Stimulated activated CD4-positive, alpha-beta T cell treated with anti-CD3 and anti-CD28 coated beads, Interleukin-4, amount 100 ng/mL, for 24 hours (primary cell): ENCODE measurements at regions not wholly inside any gene's neighbourhood (a gene's known extent, or its start where the extent isn't known, plus 50 kb on each side); places are given as distances from the start of the nearest gene placed in this dataset.
"Not testable (repeated sequence)": the region's sequence is repeated elsewhere in the genome, so short reads cannot be mapped to it uniquely, and the experiment has no call there.

Source experiments
- DNase-seq: peaks from one replicate; pipeline ENCODE4 v3.0.0-alpha.2; 2020

DNA sequence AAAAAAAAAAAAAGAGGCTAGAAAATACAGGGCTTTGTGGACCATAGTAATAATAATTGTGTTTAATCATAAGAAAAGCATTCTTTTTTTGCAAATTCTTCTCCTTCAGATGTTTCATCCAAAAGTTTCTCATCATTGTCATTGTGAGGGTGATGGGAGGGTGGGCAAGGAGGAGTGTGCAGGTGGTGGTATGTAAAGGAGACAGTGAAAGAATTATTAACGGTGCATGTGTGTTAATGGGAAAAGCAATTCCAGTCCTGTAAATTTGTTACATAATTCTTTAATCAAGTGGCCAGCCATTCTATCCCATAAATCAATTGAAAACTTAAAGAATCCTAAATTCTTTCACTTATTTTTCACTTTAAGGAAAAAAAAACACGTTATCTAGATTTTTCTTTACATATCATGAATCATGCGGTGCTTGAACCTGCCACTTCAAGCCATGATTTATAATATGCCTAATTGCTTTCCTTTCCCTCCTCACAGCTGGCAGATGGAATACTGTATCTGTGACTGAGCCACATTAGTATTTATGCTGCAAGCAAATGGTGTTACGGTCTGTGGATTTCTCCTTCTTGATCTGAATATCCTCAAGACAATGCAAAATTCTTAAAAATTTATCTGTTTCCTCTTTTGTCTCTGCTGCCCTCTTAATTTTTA lies 318.5 kb downstream of the JRKL start:
- no peak for DNase-seq

GRCh38 chr11:96713301-96713700 lies 323.5 kb downstream of the JRKL start:
- no peak for DNase-seq

DNA sequence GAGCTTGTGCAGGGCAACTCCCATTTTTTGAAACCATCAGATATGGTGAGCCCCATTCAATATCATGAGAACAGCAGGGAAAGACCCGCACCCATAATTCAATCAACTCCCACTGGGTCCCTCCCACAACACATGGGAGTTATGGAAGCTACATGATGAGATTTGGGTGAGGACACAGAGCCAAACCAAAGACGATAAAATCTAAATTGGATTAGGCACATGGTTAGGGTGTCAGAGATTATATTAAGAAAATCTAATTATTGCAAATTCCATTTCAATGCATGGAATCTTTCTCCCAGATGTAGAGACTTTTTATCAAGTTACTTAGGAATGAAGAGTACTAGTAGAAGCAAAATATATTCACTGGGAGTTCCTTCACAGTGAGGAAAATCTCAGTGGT lies 324.9 kb downstream of the JRKL start:
- no peak for DNase-seq

- no peak for DNase-seq
Observed at GRCh38 chr11:96715208-96715607, 325.4 kb downstream of the JRKL start.

- DNase-seq, result no peak
Observed at GRCh38 chr11:96736601-96737000, 346.8 kb downstream of the JRKL start.

GRCh38 chr11:96738311-96738710 lies 348.5 kb downstream of the JRKL start:
- DNase-seq, result no peak

DNA sequence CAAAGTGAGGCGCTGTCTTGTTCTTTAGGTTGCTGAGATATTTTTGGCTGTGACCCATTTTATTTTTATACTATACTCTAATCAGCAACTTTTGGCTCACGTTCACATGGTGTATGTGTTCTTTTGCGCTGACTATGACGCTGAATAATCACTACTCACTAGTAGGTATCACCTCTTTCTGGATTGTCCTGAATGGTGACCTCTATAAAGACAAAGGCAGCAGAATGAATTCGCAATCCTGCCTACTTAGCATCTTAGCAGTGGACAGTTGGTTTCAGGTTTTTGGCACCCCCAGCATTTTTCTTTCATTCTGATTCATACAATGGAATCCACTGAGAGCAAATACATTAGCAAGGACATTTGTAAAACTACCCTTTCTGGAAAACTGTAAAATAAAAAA lies 351.3 kb downstream of the JRKL start:
- DNase-seq, result no peak

- no peak for DNase-seq
Observed at GRCh38 chr11:96744697-96745096, 354.9 kb downstream of the JRKL start.

DNA sequence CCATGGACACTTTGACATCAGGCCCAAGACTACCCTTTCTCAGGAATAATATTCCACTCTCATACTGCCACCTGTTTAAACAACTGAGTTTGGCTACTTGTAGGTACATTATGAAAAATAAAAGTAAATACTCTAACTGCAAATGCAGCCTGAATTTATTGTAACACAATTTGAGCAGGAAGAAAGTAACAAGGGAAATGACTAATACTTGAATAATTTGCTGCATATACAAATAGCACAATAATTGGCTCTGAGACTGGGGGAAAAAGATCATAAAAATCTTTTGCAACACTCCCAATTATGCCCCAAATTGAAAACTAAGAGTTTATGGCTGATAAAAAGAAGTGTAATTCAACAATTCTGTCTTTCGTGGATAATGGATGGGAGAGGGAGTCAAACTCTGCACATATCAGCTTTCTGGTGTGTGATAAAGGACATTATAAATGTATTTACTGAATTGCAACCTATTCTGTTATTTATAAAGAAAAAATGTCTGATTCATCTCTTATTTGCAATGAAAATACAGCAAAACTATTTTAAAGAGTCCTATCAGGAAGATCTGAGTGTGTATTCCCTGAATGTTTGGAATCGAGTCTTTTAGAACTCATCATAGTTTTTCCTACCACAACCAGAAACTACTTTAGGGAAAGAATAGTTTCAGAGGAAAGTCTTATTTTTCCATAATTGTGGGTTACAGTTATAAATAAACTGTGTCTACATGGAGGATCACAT lies 359.0 kb downstream of the JRKL start:
- no peak for DNase-seq

- DNase-seq, result not testable (repeated sequence)
Observed at GRCh38 chr11:96751807-96752206, 362.0 kb downstream of the JRKL start.

DNA sequence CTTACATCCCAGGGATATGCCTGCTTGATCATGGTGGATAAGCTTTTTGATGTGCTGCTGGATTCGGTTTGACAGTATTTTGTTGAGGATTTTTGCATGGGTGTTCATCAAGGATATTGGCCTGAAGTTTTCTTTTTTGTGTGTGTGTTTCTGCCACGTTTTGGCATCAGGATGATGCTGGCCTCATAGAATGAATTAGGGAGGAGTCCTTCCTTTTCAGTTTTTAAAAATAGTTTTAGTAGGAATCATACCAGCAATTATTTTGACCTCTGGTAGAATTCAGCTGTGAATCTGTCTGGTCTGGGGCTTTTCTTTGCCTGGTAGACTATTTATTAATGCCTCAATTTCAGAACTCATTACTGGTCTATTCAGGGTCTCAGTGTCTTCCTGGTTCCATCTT lies 362.4 kb downstream of the JRKL start:
- DNase-seq, result no peak

DNA sequence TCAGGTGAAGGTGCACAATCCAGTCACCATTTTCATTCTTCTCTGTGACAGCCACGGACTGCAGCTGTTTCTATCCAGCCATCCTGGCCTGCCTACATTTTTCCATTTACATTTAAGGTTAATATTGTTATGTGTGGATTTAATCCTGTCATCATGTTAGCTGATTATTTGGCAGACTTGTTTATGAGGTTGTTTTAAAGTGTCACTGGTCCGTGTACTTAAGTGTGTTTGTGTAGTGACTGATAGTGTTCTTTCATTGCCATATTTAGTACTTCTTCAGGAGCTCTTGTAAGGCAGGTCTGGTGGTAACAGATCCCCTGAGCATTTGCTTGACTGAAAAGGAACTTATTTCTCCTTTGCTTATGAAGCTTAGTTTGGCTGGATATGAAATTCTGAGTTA lies 364.2 kb downstream of the JRKL start:
- DNase-seq, result no peak

GRCh38 chr11:96755209-96755608 lies 365.4 kb downstream of the JRKL start:
- no peak for DNase-seq

GRCh38 chr11:96755752-96756151 lies 365.9 kb downstream of the JRKL start:
- DNase-seq, result no peak

GRCh38 chr11:96758957-96759356 lies 369.1 kb downstream of the JRKL start:
- no peak for DNase-seq

GRCh38 chr11:96760306-96760705 lies 370.5 kb downstream of the JRKL start:
- no peak for DNase-seq

- no peak for DNase-seq
Observed at GRCh38 chr11:96760815-96761214, 371.0 kb downstream of the JRKL start.

DNA sequence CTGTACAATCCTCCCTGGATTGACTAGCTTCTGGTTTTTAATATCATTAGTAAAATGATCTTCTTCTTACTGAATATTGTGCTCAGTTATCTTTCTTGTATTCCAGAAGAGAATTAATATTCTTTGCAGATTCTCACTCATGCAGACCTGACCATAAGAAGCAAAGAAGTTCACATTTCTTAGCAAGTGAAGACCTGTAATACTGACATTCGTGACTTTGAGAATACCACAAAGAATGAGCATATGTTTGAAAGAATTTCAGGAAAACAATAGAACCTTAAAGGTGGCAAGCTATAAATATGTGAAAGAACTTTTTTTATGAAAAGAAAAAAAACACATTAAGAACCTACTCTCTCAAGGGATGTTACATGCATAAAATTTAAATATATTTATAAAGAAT lies 371.6 kb downstream of the JRKL start:
- DNase-seq, result no peak

DNA sequence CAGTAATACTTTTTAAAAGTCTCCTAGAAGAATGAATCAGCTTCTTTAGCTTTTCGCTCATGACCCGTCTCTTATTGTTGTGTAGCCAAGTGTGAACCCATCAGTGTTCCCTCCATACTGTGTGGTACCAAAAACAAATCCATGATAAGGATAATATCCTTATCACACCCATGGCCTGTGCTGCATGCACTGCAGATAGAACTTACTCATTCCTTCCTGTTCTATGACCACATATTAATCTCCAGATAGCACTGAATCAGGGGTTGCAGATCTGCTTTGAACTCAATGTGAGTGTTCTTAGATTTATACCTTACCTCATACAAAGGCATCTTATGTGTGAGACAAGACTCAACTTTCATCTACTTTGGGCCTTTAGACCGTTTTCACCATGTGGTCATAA lies 373.4 kb downstream of the JRKL start:
- DNase-seq, result no peak

- no peak for DNase-seq
Observed at GRCh38 chr11:96778272-96778671, 388.5 kb downstream of the JRKL start.

- no peak for DNase-seq
Observed at GRCh38 chr11:96779030-96779429, 389.2 kb downstream of the JRKL start.

- no peak for DNase-seq
Observed at GRCh38 chr11:96781082-96781481, 391.3 kb downstream of the JRKL start.

GRCh38 chr11:96782632-96783031 lies 392.8 kb downstream of the JRKL start:
- no peak for DNase-seq

- no peak for DNase-seq
Observed at GRCh38 chr11:96783311-96783710, 393.5 kb downstream of the JRKL start.

- no peak for DNase-seq
Observed at GRCh38 chr11:96785073-96785472, 395.3 kb downstream of the JRKL start.
